ENCODE measurements at regions not wholly inside any gene's neighbourhood (a gene's known extent, or its start where the extent isn't known, plus 50 kb on each side); places are given as distances from the start of the nearest gene placed in this dataset.

- POLR2A ChIA-PET, result no interaction called here
- H3K4me3 ChIP-seq (ENCODE audit: control insufficient read depth in 1 of 7, extremely low read depth in 1 of 7, insufficient read depth in 4 of 7, low read depth in 2 of 7, low read length in 6 of 7), result no peak overlapping the region
- H3K27me3 ChIP-seq (replicated peaks in 2 of 5; ENCODE audit: control insufficient read depth in 4 of 5, insufficient read depth in 5 of 5, low read length in 4 of 5), result peaks cover 0 to 11% (median 7%) of the 10 kb centered on the region in 5 experiments
- no peaks in the 10 kb centered on the region for H3K4me1 ChIP-seq (ENCODE audit: control extremely low read depth in 1 of 4, control insufficient read depth in 4 of 4, insufficient read depth in 4 of 4, low read length in 3 of 4)
- H3K9me3 ChIP-seq (ENCODE audit: control extremely low read depth in 1 of 5, control insufficient read depth in 4 of 5, insufficient read depth in 2 of 5, low read depth in 1 of 5, low read length in 4 of 5), result no peaks in the 10 kb centered on the region
- DNase-seq, result no peak
- no peak overlapping the region for H3K27ac ChIP-seq (ENCODE audit: insufficient read depth in 1 of 2, low read depth in 1 of 2, low read length in 2 of 2, poor library complexity in 1 of 2, severe bottlenecking in 2 of 2)
- 100% methylated on average over 1 of the region's 6 CpGs for WGBS (ENCODE audit: insufficient coverage)
- H3K36me3 ChIP-seq (ENCODE audit: control insufficient read depth in 4 of 4, insufficient read depth in 4 of 4, low read length in 3 of 4), result no peaks in the 10 kb centered on the region
- CTCF ChIA-PET, result interaction anchor here (1.1 to 1.4 kb wide), 2 partner anchors 9 to 135 kb away, joined by 3 to 4 read pairs; no protein-coding TSS in a partner anchor
These were observed 169.8 kb downstream of the CAAP1 start for GRCh38 chr9:26722755-26723154.

DNA sequence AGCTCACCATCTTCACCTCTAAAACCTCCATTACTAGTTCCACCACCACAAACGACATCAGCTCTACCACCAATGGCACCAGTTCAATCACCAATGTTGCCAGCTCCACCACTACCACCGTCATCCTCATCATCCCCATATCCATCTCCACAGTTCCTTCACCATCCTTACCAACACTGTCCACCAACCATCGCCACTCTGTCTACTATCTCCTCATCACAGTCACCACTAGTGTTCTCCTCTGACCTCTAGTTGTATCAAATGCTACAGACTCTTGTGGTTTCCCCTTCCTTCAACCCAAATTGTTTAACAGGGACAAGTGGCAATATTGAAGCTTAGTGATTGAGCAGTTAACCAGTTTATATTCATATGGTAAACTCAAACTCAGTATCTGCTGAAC is 182.6 kb downstream of the CAAP1 start:
- Histone ChIP-seq H3K36me3 (ENCODE audit: control insufficient read depth in 4 of 4, insufficient read depth in 4 of 4, low read length in 3 of 4) (no peaks in the 10 kb centered on the region), H3K9me3 (ENCODE audit: control extremely low read depth in 1 of 5, control insufficient read depth in 4 of 5, insufficient read depth in 2 of 5, low read depth in 1 of 5, low read length in 4 of 5) (no peaks in the 10 kb centered on the region), H3K4me1 (ENCODE audit: control extremely low read depth in 1 of 4, control insufficient read depth in 4 of 4, insufficient read depth in 4 of 4, low read length in 3 of 4) (no peaks in the 10 kb centered on the region), H3K27me3 (replicated peaks in 2 of 5; ENCODE audit: control insufficient read depth in 4 of 5, insufficient read depth in 5 of 5, low read length in 4 of 5) (peaks cover 0 to 5% (median 0%) of the 10 kb centered on the region in 5 experiments), H3K4me3 (ENCODE audit: control insufficient read depth in 1 of 7, extremely low read depth in 1 of 7, insufficient read depth in 4 of 7, low read depth in 2 of 7, low read length in 6 of 7) (no peak overlapping the region), H3K27ac (ENCODE audit: insufficient read depth in 1 of 2, low read depth in 1 of 2, low read length in 2 of 2, poor library complexity in 1 of 2, severe bottlenecking in 2 of 2) (no peak overlapping the region)
- no peak for DNase-seq
- WGBS (ENCODE audit: insufficient coverage), result 73% methylated on average over 3 of the region's 3 CpGs
- CTCF ChIA-PET, result interaction anchor here (1.7 kb wide), 1 partner anchor 9 kb away, joined by 5 read pairs; no protein-coding TSS in a partner anchor
- POLR2A ChIA-PET, result no interaction called here

DNA sequence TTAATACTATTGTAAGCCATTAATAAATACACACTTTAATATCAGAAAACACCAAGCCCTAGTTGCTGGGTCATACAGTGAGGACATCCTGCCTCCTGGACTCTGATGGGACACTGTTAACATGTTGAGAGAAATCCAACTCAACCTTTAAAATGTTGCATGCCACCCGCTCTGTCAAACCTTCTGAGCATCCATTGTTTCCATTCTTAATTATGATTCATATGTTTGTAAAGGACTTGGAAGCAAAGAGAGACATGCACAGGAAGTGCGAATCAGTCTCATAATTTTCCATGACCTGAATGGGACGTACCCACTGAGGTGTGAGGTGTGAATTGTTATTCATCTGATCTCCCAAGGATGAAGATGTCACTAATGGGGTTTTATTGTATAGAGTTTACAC is 186.4 kb downstream of the CAAP1 start:
- H3K4me3 ChIP-seq (ENCODE audit: control insufficient read depth in 1 of 7, extremely low read depth in 1 of 7, insufficient read depth in 4 of 7, low read depth in 2 of 7, low read length in 6 of 7), result no peak overlapping the region
- H3K36me3 ChIP-seq (ENCODE audit: control insufficient read depth in 4 of 4, insufficient read depth in 4 of 4, low read length in 3 of 4), result no peaks in the 10 kb centered on the region
- ChIA-PET POLR2A (no interaction called here), CTCF (no interaction called here)
- H3K27me3 ChIP-seq (replicated peaks in 2 of 5; ENCODE audit: control insufficient read depth in 4 of 5, insufficient read depth in 5 of 5, low read length in 4 of 5), result peaks cover 0 to 3% (median 0%) of the 10 kb centered on the region in 5 experiments
- H3K4me1 ChIP-seq (ENCODE audit: control extremely low read depth in 1 of 4, control insufficient read depth in 4 of 4, insufficient read depth in 4 of 4, low read length in 3 of 4), result no peaks in the 10 kb centered on the region
- no peak for DNase-seq
- no peaks in the 10 kb centered on the region for H3K9me3 ChIP-seq (ENCODE audit: control extremely low read depth in 1 of 5, control insufficient read depth in 4 of 5, insufficient read depth in 2 of 5, low read depth in 1 of 5, low read length in 4 of 5)
- no peak overlapping the region for H3K27ac ChIP-seq (ENCODE audit: insufficient read depth in 1 of 2, low read depth in 1 of 2, low read length in 2 of 2, poor library complexity in 1 of 2, severe bottlenecking in 2 of 2)
- WGBS (ENCODE audit: insufficient coverage), result 100% methylated on average over 1 of the region's 3 CpGs

- Histone ChIP-seq H3K9me3 (ENCODE audit: control extremely low read depth in 1 of 5, control insufficient read depth in 4 of 5, insufficient read depth in 2 of 5, low read depth in 1 of 5, low read length in 4 of 5) (peaks cover 0 to 16% (median 0%) of the 10 kb centered on the region in 5 experiments), H3K4me3 (ENCODE audit: control insufficient read depth in 1 of 7, extremely low read depth in 1 of 7, insufficient read depth in 4 of 7, low read depth in 2 of 7, low read length in 6 of 7) (no peak overlapping the region), H3K27ac (ENCODE audit: insufficient read depth in 1 of 2, low read depth in 1 of 2, low read length in 2 of 2, poor library complexity in 1 of 2, severe bottlenecking in 2 of 2) (no peak overlapping the region), H3K36me3 (ENCODE audit: control insufficient read depth in 4 of 4, insufficient read depth in 4 of 4, low read length in 3 of 4) (no peaks in the 10 kb centered on the region), H3K4me1 (ENCODE audit: control extremely low read depth in 1 of 4, control insufficient read depth in 4 of 4, insufficient read depth in 4 of 4, low read length in 3 of 4) (no peaks in the 10 kb centered on the region), H3K27me3 (replicated peaks in 2 of 5; ENCODE audit: control insufficient read depth in 4 of 5, insufficient read depth in 5 of 5, low read length in 4 of 5) (no peaks in the 10 kb centered on the region)
- ChIA-PET POLR2A (interaction anchor here (0.6 kb wide), 1 partner anchor 553 kb away, joined by 6 read pairs; no protein-coding TSS in a partner anchor), CTCF (no interaction called here)
- no peak for DNase-seq
- no CpG with 5 or more reads among the region's 1 CpG for WGBS (ENCODE audit: insufficient coverage)
These were observed 197.3 kb downstream of the CAAP1 start for GRCh38 chr9:26695298-26695622.

GRCh38 chr9:26694381-26695297 is 198.0 kb downstream of the CAAP1 start:
- CTCF ChIA-PET, result no interaction called here
- Histone ChIP-seq H3K27ac (ENCODE audit: insufficient read depth in 1 of 2, low read depth in 1 of 2, low read length in 2 of 2, poor library complexity in 1 of 2, severe bottlenecking in 2 of 2) (no peak overlapping the region), H3K9me3 (ENCODE audit: control extremely low read depth in 1 of 5, control insufficient read depth in 4 of 5, insufficient read depth in 2 of 5, low read depth in 1 of 5, low read length in 4 of 5) (peaks cover 0 to 15% (median 0%) of the 10 kb centered on the region in 5 experiments), H3K4me1 (ENCODE audit: control extremely low read depth in 1 of 4, control insufficient read depth in 4 of 4, insufficient read depth in 4 of 4, low read length in 3 of 4) (no peaks in the 10 kb centered on the region), H3K4me3 (ENCODE audit: control insufficient read depth in 1 of 7, extremely low read depth in 1 of 7, insufficient read depth in 4 of 7, low read depth in 2 of 7, low read length in 6 of 7) (no peak overlapping the region), H3K27me3 (replicated peaks in 2 of 5; ENCODE audit: control insufficient read depth in 4 of 5, insufficient read depth in 5 of 5, low read length in 4 of 5) (no peaks in the 10 kb centered on the region), H3K36me3 (ENCODE audit: control insufficient read depth in 4 of 4, insufficient read depth in 4 of 4, low read length in 3 of 4) (no peaks in the 10 kb centered on the region)
- no peak for DNase-seq
- WGBS (ENCODE audit: insufficient coverage), result 100% methylated on average over 1 of the region's 5 CpGs
- POLR2A ChIA-PET, result no interaction called here

- ChIA-PET CTCF (no interaction called here), POLR2A (no interaction called here)
- no peaks in the 10 kb centered on the region for H3K9me3 ChIP-seq (ENCODE audit: control extremely low read depth in 1 of 5, control insufficient read depth in 4 of 5, insufficient read depth in 2 of 5, low read depth in 1 of 5, low read length in 4 of 5)
- H3K27ac ChIP-seq (ENCODE audit: insufficient read depth in 1 of 2, low read depth in 1 of 2, low read length in 2 of 2, poor library complexity in 1 of 2, severe bottlenecking in 2 of 2), result no peak overlapping the region
- no peaks in the 10 kb centered on the region for H3K36me3 ChIP-seq (ENCODE audit: control insufficient read depth in 4 of 4, insufficient read depth in 4 of 4, low read length in 3 of 4)
- DNase-seq, result no peak
- WGBS (ENCODE audit: insufficient coverage), result 100% methylated on average over 4 of the region's 6 CpGs
- no peak overlapping the region for H3K4me3 ChIP-seq (ENCODE audit: control insufficient read depth in 1 of 7, extremely low read depth in 1 of 7, insufficient read depth in 4 of 7, low read depth in 2 of 7, low read length in 6 of 7)
- H3K27me3 ChIP-seq (replicated peaks in 2 of 5; ENCODE audit: control insufficient read depth in 4 of 5, insufficient read depth in 5 of 5, low read length in 4 of 5), result no peaks in the 10 kb centered on the region
- peaks cover 0 to 13% (median 12%) of the 10 kb centered on the region in 4 experiments for H3K4me1 ChIP-seq (ENCODE audit: control extremely low read depth in 1 of 4, control insufficient read depth in 4 of 4, insufficient read depth in 4 of 4, low read length in 3 of 4)
These were observed 203.6 kb downstream of the CAAP1 start for GRCh38 chr9:26689041-26689440.

GRCh38 chr9:26687421-26687820 is 205.2 kb downstream of the CAAP1 start:
- H3K36me3 ChIP-seq (ENCODE audit: control insufficient read depth in 4 of 4, insufficient read depth in 4 of 4, low read length in 3 of 4), result no peaks in the 10 kb centered on the region
- H3K4me3 ChIP-seq (ENCODE audit: control insufficient read depth in 1 of 7, extremely low read depth in 1 of 7, insufficient read depth in 4 of 7, low read depth in 2 of 7, low read length in 6 of 7), result no peak overlapping the region
- no peaks in the 10 kb centered on the region for H3K9me3 ChIP-seq (ENCODE audit: control extremely low read depth in 1 of 5, control insufficient read depth in 4 of 5, insufficient read depth in 2 of 5, low read depth in 1 of 5, low read length in 4 of 5)
- H3K4me1 ChIP-seq (ENCODE audit: control extremely low read depth in 1 of 4, control insufficient read depth in 4 of 4, insufficient read depth in 4 of 4, low read length in 3 of 4), result peaks cover 0 to 20% (median 15%) of the 10 kb centered on the region in 4 experiments
- no peaks in the 10 kb centered on the region for H3K27me3 ChIP-seq (replicated peaks in 2 of 5; ENCODE audit: control insufficient read depth in 4 of 5, insufficient read depth in 5 of 5, low read length in 4 of 5)
- ChIA-PET POLR2A (no interaction called here), CTCF (no interaction called here)
- no CpG with 5 or more reads among the region's 2 CpGs for WGBS (ENCODE audit: insufficient coverage)
- DNase-seq, result peak; percentile 12 to 20 (median 18)
- H3K27ac ChIP-seq (ENCODE audit: insufficient read depth in 1 of 2, low read depth in 1 of 2, low read length in 2 of 2, poor library complexity in 1 of 2, severe bottlenecking in 2 of 2), result no peak overlapping the region

All from common myeloid progenitor, CD34-positive (primary cell).